ENCODE measurements at regions not wholly inside any gene's neighbourhood (a gene's known extent, or its start where the extent isn't known, plus 50 kb on each side); places are given as distances from the start of the nearest gene placed in this dataset.

- DNase-seq, result no peak
Observed at GRCh38 chr13:103178986-103179943, 113.0 kb upstream of the SLC10A2 start.

GRCh38 chr13:103174966-103175365 lies 108.7 kb upstream of the SLC10A2 start:
- no peak for DNase-seq

- no peak for DNase-seq
Observed at GRCh38 chr13:103168901-103169508, 102.8 kb upstream of the SLC10A2 start.

GRCh38 chr13:103164251-103164650 lies 98.0 kb upstream of the SLC10A2 start:
- DNase-seq, result no peak

- no peak for DNase-seq
Observed at GRCh38 chr13:103161476-103161875, 95.3 kb upstream of the SLC10A2 start.

- DNase-seq, result no peak
Observed at GRCh38 chr13:103157434-103158145, 91.4 kb upstream of the SLC10A2 start.

- no peak for DNase-seq
Observed at GRCh38 chr13:103157016-103157415, 90.8 kb upstream of the SLC10A2 start.

GRCh38 chr13:103156346-103156998 lies 90.3 kb upstream of the SLC10A2 start:
- DNase-seq, result no peak

GRCh38 chr13:103153466-103153865 lies 87.2 kb upstream of the SLC10A2 start:
- DNase-seq, result no peak

- DNase-seq, result no peak
Observed at GRCh38 chr13:103147961-103148360, 81.7 kb upstream of the SLC10A2 start.

GRCh38 chr13:103145442-103145841 lies 79.2 kb upstream of the SLC10A2 start:
- DNase-seq, result no peak

GRCh38 chr13:103143432-103143831 lies 77.2 kb upstream of the SLC10A2 start:
- no peak for DNase-seq

GRCh38 chr13:103142151-103142550 lies 75.9 kb upstream of the SLC10A2 start:
- no peak for DNase-seq

- DNase-seq, result no peak
Observed at GRCh38 chr13:103140001-103140671, 73.9 kb upstream of the SLC10A2 start.

- no peak for DNase-seq
Observed at GRCh38 chr13:103134271-103134670, 68.1 kb upstream of the SLC10A2 start.

GRCh38 chr13:103133556-103133955 lies 67.3 kb upstream of the SLC10A2 start:
- DNase-seq, result no peak

GRCh38 chr13:103130681-103131210 lies 64.5 kb upstream of the SLC10A2 start:
- DNase-seq, result no peak

- DNase-seq, result no peak
Observed at GRCh38 chr13:103130146-103130545, 63.9 kb upstream of the SLC10A2 start.
